HG02623 (cell line): ENCODE measurements at regions not wholly inside any gene's neighbourhood (a gene's known extent, or its start where the extent isn't known, plus 50 kb on each side); places are given as distances from the start of the nearest gene placed in this dataset.

ENCODE experiments used
- ATAC-seq: cut with Tn5 transposase; IDR thresholded peaks from one replicate; pipeline ENCODE4 v1.9.1; 2021; ENCODE audit warnings: moderate library complexity; ENCODE audit not compliant: unreplicated experiment

DNA sequence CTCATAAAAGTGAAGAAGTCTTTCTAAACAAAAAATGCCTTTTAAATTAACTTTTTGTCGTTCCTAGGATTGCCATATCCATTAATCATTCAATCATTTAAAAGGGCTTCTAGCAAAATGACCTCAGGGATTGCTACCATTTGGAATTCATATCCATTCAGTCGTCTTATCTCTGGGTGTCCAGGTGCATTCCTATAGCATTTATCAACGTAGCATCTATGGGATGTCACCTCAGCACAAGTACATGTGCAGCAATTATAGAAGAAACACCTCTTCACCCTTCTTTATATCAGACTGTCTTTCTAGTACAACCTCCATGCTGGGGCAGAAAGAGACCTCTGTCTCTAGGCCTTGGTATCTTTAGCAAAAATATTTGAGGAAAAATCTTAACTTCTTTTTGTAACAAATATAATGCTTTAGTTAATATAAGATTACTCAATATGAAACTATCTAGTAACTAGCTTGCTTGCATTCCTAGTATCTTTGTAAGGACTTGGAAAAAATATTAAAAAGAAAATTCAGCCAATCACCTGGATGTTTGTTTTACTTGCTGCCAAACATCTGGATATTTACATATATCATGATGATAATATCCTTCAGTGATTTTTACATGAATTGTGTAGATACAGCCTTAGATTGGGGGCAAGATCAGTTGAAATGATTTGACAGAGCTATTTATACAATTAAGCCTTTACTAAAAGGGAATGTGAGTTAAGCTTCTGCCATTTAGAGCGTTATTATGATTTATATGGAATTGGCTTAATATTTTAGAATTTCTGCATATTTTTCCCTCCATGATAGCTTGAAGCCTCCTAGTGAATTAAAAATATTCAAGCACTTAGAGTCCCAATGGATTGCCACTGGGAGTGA is 356.8 kb downstream of the HDGFL1 start:
- ATAC-seq = no peak

DNA sequence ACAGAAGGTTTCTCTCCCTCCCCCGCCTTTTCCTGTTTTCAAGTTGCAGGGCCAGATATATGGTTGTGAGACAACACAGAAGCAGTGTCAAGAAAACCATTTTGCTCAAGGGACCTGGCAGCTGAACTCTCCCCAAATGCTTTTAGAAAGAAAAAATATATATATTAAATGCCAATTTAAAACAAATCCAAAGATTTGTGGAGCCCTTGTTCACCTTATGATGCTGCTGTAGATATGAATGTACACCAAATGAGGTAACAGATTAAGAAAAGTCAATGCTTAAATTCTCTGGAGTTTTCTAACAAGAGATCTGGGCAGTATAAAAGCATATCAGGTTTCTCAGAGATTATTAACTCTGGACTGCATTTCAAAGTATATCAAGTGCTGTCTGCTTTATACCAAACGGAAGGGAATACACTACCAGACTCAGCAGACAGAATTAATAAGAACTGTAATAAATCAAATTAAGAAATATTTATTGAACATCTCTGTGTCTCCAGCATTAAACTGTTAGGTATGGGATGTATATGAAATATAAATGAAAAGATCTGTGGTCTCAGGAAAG is 357.5 kb downstream of the HDGFL1 start:
- ATAC-seq = no peak

DNA sequence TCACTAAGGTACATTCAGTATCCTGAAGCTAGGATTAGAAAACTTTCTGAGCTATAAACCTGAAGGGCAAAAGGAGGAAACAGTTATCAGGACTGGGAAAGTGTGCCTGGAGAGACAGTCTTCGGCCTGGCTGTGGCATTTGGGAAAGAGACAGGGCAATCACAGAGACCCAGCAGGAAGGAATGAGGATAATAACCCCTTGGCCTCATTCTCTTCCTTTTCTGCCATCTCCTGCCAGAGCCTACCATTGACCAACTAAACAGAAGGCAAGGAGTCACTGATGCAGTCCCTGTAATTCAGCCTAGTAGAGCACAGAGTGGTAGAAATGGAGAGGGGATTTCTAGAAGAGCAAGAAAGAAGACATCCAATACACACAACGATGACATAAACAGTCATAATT is 359.4 kb downstream of the HDGFL1 start:
- no peak for ATAC-seq

DNA sequence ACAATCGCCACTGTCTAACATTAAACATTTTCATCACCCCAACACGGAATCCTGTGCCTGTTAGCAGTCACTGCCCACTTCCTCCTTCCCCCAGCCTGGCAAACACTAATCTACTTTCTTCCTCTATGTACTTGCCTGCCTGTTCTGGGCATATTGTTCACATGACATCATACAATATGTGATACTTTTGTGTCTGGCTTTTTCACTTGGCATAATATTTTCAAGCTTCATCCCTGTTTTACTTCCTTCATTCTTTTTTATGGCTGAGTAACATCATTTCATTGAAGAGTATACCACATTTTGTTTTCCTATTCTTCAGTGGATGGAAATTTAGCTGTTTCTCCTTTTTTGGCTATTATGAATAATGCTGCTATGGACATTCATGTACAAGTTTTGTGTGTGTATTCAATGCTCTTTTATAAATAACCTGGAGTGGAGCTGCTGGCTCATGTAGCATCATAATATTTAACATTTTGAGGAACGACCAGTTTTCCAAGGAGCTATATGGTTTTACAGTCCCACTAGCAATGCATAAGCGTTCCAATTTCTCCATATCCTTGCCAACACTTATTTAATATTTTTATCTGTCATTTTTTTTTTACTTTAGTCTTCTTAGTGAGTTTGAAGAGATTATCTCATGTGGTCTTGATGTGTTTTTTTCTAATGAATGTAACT is 360.1 kb downstream of the HDGFL1 start:
- no peak for ATAC-seq

DNA sequence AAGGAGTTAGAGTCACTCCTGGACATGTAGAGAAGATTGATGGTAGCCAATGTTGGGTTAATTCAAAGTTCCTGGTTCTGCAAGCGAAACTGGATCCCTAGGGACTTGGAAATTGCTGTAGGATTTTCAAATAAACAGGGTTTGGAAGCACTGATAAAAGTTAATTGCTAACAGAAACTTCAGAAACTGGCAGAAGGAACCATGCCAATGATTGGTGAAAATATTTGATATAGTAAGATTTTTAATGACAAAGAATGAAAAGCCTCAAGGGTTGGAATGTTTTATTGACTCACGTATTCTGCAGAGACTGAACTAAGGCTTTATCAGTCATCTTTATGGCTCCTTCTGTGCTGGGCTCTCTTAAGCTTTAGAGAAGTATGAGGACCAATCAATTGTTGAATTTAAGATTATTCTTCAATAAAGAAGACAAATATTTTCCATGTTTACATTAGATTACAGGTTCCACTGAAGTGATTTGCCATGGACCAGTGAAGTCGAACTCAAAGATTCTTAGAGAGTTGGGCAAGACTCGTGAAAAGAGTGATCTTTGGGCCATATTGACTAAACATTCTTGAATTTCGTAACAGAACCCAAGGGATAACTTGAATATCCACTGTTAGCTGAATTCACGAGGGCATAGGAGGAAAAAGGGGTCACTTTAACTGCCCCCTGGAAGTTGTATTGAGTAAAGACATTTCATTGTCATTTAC is 371.4 kb downstream of the HDGFL1 start:
- ATAC-seq = no peak

DNA sequence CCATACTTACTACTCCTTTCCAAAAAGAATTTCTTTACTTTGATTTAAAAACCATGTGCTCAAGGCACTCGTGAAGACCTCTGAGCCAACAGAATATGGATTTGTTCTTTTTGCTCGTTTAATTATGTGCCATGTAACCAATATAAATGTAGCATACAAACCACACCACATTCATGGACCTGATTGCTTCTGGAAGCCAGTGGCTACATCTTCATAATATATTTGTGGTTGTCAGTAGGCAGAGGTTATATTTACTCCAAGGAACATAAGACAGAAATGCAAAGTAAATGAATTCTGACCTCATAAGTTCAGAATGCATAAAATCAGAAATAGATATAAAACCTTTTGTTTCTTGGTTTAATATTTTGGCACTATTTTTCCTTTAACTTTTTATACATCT is 373.0 kb downstream of the HDGFL1 start:
- no peak for ATAC-seq

DNA sequence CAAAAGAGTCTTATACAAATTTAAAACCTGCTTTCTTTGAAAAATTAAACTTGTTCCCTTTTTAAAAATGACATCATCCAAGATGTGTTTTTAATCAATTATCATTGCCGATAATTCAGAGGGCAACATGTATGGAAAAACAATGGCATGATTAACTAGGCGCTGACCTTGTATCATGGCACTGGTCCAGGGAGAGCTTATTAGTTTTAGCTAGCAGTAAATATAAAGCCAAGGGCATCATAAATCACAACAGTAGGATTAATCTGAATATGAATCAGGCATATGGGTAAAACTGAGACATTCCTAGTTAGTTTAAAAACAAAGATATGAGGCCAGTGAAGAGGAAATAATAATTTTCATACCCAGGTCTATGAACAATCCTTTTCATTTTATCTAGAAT is 374.0 kb downstream of the HDGFL1 start:
- ATAC-seq = no peak

DNA sequence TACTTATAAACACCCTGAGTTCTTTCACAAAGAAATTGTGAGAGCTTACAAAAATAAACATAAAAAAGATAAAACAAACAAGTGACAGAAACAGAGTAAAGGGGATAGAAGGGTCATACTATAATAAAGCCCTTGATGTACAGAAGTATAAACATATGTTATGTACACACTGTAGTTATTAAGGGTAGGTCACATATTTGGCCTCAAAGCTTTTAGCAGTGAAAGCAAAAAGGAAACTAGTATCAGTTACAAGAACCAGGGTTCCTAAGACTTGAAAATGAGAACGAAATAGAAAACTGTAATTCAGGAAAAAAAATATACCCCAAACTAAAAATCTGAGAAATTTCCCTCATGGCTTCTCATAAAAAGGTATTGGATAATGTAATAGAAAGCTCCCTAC is 380.6 kb downstream of the HDGFL1 start:
- no peak for ATAC-seq

DNA sequence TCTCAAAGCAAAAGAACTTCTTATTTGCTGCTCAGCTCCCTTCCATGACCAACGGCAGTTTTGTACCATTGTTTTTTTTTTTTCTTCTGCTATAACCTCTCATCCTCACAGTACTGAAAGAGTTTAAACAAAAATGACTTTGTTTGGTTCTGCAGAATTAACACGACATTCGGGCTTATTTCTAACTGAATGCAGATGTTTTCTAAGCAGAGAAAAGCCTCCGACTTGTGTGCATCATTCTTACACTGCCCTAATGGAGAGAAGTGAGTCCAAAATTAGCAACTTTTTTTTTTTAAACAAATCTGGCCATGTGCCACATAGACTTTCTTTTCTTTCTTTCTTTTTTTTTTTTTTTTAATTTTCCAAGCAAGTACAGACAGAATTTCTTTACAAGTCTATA is 382.7 kb downstream of the HDGFL1 start:
- ATAC-seq = no peak

DNA sequence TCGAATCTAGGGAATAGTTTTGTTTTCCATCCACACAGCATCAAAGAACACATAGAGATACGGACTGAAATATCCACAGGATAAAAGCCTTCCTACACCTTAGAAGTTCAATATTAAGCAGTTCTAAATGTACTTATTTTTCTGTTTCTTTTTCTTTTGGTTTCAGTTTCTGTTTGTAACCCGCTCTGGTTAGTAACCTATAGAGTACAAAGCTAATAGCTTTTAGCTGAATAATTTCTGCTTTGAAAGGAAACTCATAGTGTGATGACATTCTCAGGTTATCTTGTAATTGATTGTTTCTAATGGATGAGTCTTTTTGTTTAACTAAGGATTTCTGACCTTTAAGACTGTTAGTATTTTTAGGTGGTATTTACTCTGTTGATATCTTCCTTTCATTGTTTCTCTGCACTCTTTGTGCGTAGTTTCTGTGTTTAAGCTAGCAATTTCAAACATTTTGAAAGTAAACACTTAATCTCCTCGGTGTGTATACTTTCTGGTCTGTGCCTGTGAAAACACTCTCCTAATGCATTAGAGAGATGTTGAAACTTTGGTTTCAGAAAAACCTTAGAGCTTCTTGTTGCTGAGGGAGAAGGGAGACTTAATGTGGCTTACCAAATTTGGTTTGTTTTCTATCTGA is 385.5 kb downstream of the HDGFL1 start:
- peak; percentile 59 for ATAC-seq

DNA sequence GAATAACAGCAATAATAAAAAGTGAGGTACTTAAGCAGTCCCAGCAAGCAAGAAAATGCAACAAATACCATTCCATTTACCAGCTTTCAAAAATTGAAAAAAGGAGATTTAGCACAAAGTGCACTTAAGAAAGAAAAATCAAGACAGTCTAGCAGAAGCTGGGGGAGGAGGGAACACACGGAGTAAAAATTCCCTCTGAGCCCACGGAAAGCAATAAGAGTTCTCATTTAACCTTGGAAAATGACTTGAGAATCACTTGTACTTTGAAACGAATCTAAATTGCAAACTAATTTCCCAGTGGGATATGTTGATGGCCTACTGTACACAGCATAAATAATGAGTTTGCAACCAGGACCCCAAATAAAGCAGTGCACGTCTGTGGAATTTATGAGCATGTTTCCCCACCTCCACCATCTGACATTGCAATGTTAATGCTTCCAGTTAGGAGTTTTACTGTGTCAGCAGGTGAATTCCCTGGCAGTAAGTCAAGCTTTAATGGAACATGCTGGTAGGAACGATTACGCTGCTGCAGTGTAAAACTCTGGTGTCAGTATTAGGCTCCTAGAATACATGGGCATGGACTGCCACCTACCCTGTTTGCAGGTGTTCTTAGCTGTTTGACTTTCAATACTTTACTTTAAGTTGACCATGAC is 386.8 kb downstream of the HDGFL1 start:
- no peak for ATAC-seq

DNA sequence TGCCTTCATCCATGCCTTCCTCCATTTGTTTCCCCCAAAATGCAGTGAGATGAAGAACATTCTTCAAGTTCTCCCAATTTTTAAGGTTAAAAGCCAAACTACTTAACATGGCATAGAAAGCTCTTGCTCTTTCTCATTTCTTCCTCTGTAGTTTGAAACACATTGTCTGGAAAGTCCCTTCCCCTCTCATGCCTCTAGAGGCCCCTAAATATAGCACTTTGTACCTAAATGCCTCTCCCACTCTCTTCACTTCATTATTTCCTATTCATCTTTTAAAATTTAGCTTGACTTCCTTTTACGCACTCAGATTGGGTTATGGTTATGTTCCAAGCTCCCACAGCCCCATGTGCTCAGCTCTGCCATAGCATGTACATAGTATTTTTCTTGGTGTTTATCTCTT is 389.3 kb downstream of the HDGFL1 start:
- no peak for ATAC-seq

DNA sequence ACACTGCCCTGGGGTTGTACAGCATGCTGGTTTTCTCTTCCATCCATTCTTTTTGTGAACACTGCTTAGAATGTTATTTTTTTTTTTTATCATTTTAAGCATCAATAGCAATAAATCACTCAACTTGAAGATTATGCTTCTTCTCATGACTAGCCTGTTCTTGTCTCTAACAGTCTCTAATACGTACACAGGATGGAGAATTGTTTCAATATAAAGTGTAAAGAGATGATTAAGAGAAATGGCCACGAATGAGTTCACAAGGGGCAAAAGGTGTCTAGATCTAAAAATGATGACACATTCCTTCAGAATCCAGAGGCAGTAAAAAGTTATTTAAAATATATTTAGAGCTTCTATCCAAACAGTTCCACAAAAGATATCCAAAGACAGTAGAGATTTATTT is 390.2 kb downstream of the HDGFL1 start:
- no peak for ATAC-seq

DNA sequence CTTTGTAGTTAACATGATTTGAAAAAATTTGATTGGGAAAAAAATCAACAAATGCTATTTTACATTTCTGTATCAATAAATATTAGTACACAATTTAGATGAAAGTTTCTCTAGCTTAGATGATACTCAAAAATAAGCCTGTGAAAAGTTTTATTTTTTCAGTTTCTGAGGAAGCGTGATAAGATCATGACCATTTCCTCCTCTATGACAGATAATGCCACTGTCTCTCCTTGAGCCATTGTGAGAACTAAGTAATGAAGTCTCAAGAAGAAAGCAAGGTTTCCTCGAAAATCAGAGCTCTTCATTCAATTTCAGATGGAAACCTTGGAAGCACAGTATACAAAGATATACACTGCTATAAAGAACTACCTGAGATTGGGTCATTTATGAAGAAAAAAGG is 395.0 kb downstream of the HDGFL1 start:
- ATAC-seq = no peak

DNA sequence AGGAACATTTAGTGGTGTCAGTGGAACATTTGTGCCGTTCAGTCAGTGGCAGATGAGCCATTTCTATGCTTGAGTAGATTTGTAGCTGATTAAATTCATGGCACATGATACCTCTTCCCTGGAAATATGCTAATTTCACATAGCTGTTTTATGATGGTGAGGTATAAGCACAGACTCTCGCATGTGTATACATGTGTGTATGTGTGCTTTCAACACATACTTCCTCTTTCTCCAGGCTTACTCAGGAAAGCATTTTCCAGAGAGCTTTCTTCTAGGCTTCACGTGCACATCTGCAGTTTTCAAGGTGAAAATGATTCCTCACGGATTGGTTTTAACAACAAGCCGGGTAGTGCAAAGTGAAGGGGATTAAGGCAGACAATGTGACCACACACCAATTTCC is 396.5 kb downstream of the HDGFL1 start:
- ATAC-seq = no peak

DNA sequence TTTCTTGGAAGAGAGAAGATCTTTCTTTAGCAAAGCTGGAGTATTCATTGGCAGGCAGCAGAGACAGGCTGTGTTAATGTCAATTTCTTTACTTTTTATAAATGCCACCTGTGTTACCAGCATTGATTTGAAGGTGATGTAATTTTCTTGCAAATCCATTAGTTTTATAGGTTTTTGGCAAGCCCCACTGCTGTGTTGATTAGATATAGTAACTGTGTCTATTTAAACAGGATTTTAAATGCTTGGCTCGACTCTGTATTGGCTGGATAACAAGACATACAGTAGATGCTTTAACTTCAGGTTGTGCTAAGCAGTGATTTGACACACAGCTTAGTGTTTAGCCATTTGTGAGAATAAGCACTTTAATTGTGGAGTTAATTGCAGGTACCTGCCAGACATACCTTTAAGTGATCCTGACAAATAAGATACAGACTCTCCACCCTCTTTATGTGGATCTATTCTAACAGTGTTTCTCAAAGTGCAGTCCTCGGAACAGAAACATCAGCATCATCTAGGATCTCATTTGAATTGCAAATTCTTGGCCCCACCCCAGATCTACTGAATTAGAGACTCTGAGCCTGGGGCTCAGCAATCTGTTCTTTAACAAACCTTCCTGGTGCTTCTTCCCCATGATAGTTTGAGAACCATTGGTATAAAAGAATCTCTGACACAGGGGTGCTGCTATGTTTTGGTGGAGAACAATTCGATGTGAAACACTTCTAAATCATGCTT is 397.5 kb downstream of the HDGFL1 start:
- no peak for ATAC-seq

DNA sequence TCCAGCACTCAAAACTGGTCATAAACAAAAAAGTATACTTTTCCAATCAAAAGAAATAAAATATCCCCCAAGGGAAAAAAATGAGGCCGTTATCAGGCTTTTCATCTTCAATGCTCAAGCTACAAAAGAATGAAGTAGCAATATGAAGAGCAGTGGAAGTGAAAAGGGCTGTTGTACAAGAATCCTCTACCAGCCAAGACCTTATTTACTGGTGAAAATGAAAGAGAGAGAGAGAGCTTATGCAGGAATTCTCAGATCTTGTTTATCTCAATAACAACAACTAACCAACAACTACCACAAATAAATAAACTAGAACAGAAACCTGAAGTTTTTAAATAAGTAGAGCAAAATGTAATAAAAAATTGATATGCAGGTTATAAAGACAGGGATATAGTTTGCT is 400.6 kb downstream of the HDGFL1 start:
- ATAC-seq = no peak

DNA sequence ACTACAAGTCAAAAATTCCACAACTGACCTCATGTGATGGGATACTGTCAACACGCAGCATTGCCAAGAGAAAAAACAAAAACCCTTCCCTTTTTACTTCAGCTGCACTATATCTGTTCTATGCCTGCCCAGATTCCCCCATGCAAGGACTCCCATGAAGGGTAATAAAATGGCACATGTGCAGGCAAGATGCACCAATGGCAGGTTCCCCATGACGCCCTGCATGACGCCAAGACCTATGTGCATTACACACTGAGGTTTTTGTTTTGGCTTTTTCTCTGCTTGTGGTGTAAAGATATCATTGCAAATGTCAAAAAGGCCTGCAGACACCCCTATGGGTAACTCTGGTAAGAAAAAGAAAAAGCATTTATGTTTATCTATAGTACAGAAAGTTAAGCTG is 403.4 kb downstream of the HDGFL1 start:
- no peak for ATAC-seq

DNA sequence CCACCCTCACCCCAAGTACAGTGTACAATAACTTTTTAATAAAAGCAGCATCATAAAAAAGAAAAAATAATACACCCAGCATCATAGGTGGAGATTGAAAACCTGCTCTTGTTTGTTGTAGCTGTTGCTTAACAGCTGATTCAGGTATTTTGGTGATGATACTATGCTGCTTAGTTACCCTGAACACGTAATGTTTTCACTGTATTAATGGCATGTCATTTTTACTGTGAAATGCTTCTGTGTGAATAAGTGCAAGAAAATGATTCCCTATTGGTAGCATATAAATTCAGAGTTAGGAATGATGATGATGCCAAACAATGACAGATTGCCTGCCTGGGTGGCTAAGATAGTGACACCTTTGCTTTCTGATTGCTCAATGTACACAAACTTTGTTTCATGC is 405.7 kb downstream of the HDGFL1 start:
- no peak for ATAC-seq

DNA sequence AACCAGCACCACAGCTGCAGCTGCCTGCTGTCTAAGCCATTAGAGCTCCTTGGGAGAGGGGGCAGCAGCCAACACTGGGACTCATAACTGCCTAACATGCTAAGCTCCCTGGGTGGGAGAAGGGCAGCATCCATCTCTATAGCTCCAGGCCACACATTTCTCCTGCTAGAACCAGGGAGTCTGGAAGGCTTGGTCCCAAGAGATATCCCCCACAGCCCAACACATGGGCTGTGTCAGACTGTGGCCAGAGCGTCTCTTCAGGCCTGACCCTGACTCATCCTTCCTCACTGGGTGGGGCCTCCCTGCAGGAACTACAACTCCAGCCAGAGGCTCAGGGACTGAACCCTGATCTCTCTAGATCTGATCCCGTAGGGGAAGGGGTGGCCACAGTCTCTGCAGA is 411.1 kb downstream of the HDGFL1 start:
- ATAC-seq = no peak
